OCI-LY3 (cell line): ENCODE measurements at regions not wholly inside any gene's neighbourhood (a gene's known extent, or its start where the extent isn't known, plus 50 kb on each side); places are given as distances from the start of the nearest gene placed in this dataset.

Source experiments
- H2AFZ ChIP-seq: fragments of 200-600, 300-600 bp; shearing (Covaris generic); 2 replicates; pipeline ENCODE4 v1.6.0; 2014; ENCODE audit warnings: antibody characterized with exemption, low read depth, low read length
- H3K27ac ChIP-seq: fragments of 200-600, 300-600 bp; sonication (generic); 2 replicates; pipeline ENCODE4 v1.5.1; 2014; ENCODE audit warnings: mild to moderate bottlenecking, low read length, moderate library complexity, mixed read lengths
- H3K27me3 ChIP-seq: fragments of 200-600, 300-600 bp; sonication (generic); 2 replicates; pipeline ENCODE4 v1.6.1; 2014; ENCODE audit warnings: low read depth, low read length, mixed read lengths
- H3K36me3 ChIP-seq: fragments of 200-600, 300-600 bp; sonication (generic); replicated peaks from 2 replicates; pipeline ENCODE3; 2014; ENCODE audit warnings: low read depth, low read length, mixed read lengths
- H3K4me1 ChIP-seq: fragments of 300-600, 200-600 bp; sonication (generic); 2 replicates; pipeline ENCODE4 v1.6.1; 2014; ENCODE audit warnings: low read length, mixed read lengths
- H3K4me2 ChIP-seq: fragments of 200-600, 300-600 bp; sonication (generic); 2 replicates; pipeline ENCODE4 v1.6.1; 2014; ENCODE audit warnings: low read length, mixed read lengths
- H3K4me3 ChIP-seq: fragments of 300-600, 200-600 bp; sonication (generic); 2 replicates; pipeline ENCODE4 v1.5.1; 2014; ENCODE audit warnings: antibody characterized with exemption, mild to moderate bottlenecking, low read length, moderate library complexity
- H3K79me2 ChIP-seq: fragments of 300-600, 200-600 bp; shearing (Covaris generic); 2 replicates; pipeline ENCODE4 v1.6.1; 2014; ENCODE audit warnings: mild to moderate bottlenecking, low read length, mixed read lengths
- H3K9ac ChIP-seq: fragments of 300-600, 200-600 bp; shearing (Covaris generic); 2 replicates; pipeline ENCODE4 v1.6.0; 2014; ENCODE audit warnings: mild to moderate bottlenecking, low read length, moderate library complexity
- H3K9me3 ChIP-seq: fragments of 200-600, 300-600 bp; shearing (Covaris generic); 2 replicates; pipeline ENCODE4 v1.6.1; 2014; ENCODE audit warnings: low read length, mixed read lengths; ENCODE audit not compliant: insufficient read depth
- H4K20me1 ChIP-seq: fragments of 200-600, 300-600 bp; sonication (generic); 2 replicates; pipeline ENCODE4 v1.6.1; 2016; ENCODE audit warnings: low read length, mixed read lengths; ENCODE audit not compliant: insufficient read depth
- CTCF ChIP-seq: fragments of 200-600, 300-600 bp; sonication (generic); IDR thresholded peaks from 2 replicates; pipeline ENCODE4 v1.5.1; 2014; ENCODE audit warnings: antibody characterized with exemption, low read length, low read depth
- EZH2phosphoT487 ChIP-seq: fragments of 200-600 bp; shearing (Covaris generic); IDR thresholded peaks from 2 replicates; pipeline ENCODE4 v1.6.1; 2018; ENCODE audit warnings: antibody characterized with exemption, mixed run types, low read depth

GRCh38 chr20:60540591-60540990, 582.4 kb downstream of the CDH26 start:
- H3K36me3 ChIP-seq, result no peaks in the 10 kb centered on the region
- H3K4me2 ChIP-seq, result no peak overlapping the region
- H3K4me3 ChIP-seq, result no peak overlapping the region
- H3K27me3 ChIP-seq, result no peaks in the 10 kb centered on the region
- no peak overlapping the region for H3K27ac ChIP-seq
- H2AFZ ChIP-seq, result no peak overlapping the region
- no peak overlapping the region for H3K9ac ChIP-seq
- no peaks in the 10 kb centered on the region for H4K20me1 ChIP-seq
- H3K4me1 ChIP-seq, result no peaks in the 10 kb centered on the region
- H3K9me3 ChIP-seq, result no peaks in the 10 kb centered on the region
- H3K79me2 ChIP-seq, result no peaks in the 10 kb centered on the region
- TF ChIP-seq CTCF, result no peak
- no peak for TF ChIP-seq EZH2phosphoT487

- no peaks in the 10 kb centered on the region for H4K20me1 ChIP-seq
- no peak overlapping the region for H3K27ac ChIP-seq
- no peak overlapping the region for H2AFZ ChIP-seq
- H3K79me2 ChIP-seq, result no peaks in the 10 kb centered on the region
- no peak overlapping the region for H3K4me3 ChIP-seq
- H3K36me3 ChIP-seq, result no peaks in the 10 kb centered on the region
- H3K4me1 ChIP-seq, result no peaks in the 10 kb centered on the region
- TF ChIP-seq CTCF, result no peak
- TF ChIP-seq EZH2phosphoT487, result no peak
- no peak overlapping the region for H3K4me2 ChIP-seq
- no peak overlapping the region for H3K9ac ChIP-seq
- no peaks in the 10 kb centered on the region for H3K9me3 ChIP-seq
- no peaks in the 10 kb centered on the region for H3K27me3 ChIP-seq
These were observed 583.8 kb downstream of the CDH26 start for GRCh38 chr20:60541991-60542390.

GRCh38 chr20:60543598-60543997, 585.4 kb downstream of the CDH26 start:
- H3K4me1 ChIP-seq, result no peaks in the 10 kb centered on the region
- no peak overlapping the region for H3K27ac ChIP-seq
- no peaks in the 10 kb centered on the region for H3K79me2 ChIP-seq
- H3K36me3 ChIP-seq, result no peaks in the 10 kb centered on the region
- H3K9me3 ChIP-seq, result no peaks in the 10 kb centered on the region
- H3K4me2 ChIP-seq, result no peak overlapping the region
- no peak overlapping the region for H2AFZ ChIP-seq
- H4K20me1 ChIP-seq, result no peaks in the 10 kb centered on the region
- no peak overlapping the region for H3K9ac ChIP-seq
- no peak for TF ChIP-seq CTCF
- no peak for TF ChIP-seq EZH2phosphoT487
- H3K27me3 ChIP-seq, result no peaks in the 10 kb centered on the region
- no peak overlapping the region for H3K4me3 ChIP-seq

GRCh38 chr20:60553095-60553494, 594.9 kb downstream of the CDH26 start:
- H2AFZ ChIP-seq, result no peak overlapping the region
- H3K4me1 ChIP-seq, result no peaks in the 10 kb centered on the region
- no peaks in the 10 kb centered on the region for H3K36me3 ChIP-seq
- no peak overlapping the region for H3K27ac ChIP-seq
- H3K79me2 ChIP-seq, result no peaks in the 10 kb centered on the region
- H3K9me3 ChIP-seq, result peaks cover 3% of the 10 kb centered on the region; the same call in 1 of the 2 replicates
- H4K20me1 ChIP-seq, result no peaks in the 10 kb centered on the region
- TF ChIP-seq CTCF, result no peak
- TF ChIP-seq EZH2phosphoT487, result no peak
- H3K9ac ChIP-seq, result no peak overlapping the region
- H3K4me3 ChIP-seq, result no peak overlapping the region
- H3K4me2 ChIP-seq, result no peak overlapping the region
- 0 out of 2 replicates have a peak, but pooled peaks cover 18% of the 10 kb centered on the region for H3K27me3 ChIP-seq
